PC-9 (cell line): ENCODE measurements at regions not wholly inside any gene's neighbourhood (a gene's known extent, or its start where the extent isn't known, plus 50 kb on each side); places are given as distances from the start of the nearest gene placed in this dataset.

Experiments used
- BruUV-seq: library from RNA; stranded (reverse); fragments of 400-500 nt; replicated peaks from 2 replicates; lab custom pipeline; 2021; lab: Mats Ljungman, UMichigan
- CTCF ChIA-PET: fragments of 300-600 bp; sonication (Branson Sonifier 250); formaldehyde crosslinking; loops from one replicate; lab custom pipeline; 2022; ENCODE audit warnings: antibody characterized with exemption; lab: Charles Lee
- POLR2A ChIA-PET: fragments of 300-600 bp; sonication (Branson Sonifier 250); formaldehyde crosslinking; loops from one replicate; lab custom pipeline; 2022; ENCODE audit warnings: antibody characterized with exemption; ENCODE audit not compliant: unreplicated experiment; lab: Charles Lee
- DNase-seq, 2 experiments: peaks; one replicate each; pipeline versions ENCODE4 v3.0.0 to v3.0.0-alpha.2; 2015 to 2022; ENCODE audit warnings: mixed read lengths in 1 of 2
- H2AFZ ChIP-seq: fragments of 200-600 bp; sonication (generic); 2 replicates; pipeline ENCODE4 v1.8.1; 2017; ENCODE audit warnings: antibody characterized with exemption
- H3F3A ChIP-seq: fragments of 200-600 bp; sonication (generic); 2 replicates; pipeline ENCODE4 v1.8.1; 2017; ENCODE audit warnings: antibody characterized with exemption, mild to moderate bottlenecking, low read depth; ENCODE audit not compliant: insufficient read depth
- H3K27ac ChIP-seq: fragments of 200-600 bp; sonication (generic); 2 replicates; pipeline ENCODE4 v1.6.1; 2016; ENCODE audit warnings: mixed run types
- H3K27me3 ChIP-seq: fragments of 200-600 bp; sonication (generic); 2 replicates; pipeline ENCODE4 v1.6.1; 2016; ENCODE audit warnings: low read depth, mixed run types; ENCODE audit not compliant: insufficient read depth
- H3K36me3 ChIP-seq: fragments of 200-600 bp; sonication (generic); 2 replicates; pipeline ENCODE4 v1.6.1; 2016; ENCODE audit warnings: low read depth, mixed run types
- H3K4me1 ChIP-seq: fragments of 200-600 bp; sonication (generic); replicated peaks from 2 replicates; pipeline ENCODE4 v1.6.1; 2016; ENCODE audit warnings: mixed run types; ENCODE audit not compliant: insufficient read depth
- H3K4me2 ChIP-seq: fragments of 200-600 bp; sonication (generic); 2 replicates; pipeline ENCODE4 v1.6.1; 2017; ENCODE audit warnings: mixed run types
- H3K4me3 ChIP-seq: fragments of 200-600 bp; sonication (generic); 2 replicates; pipeline ENCODE4 v1.6.1; 2016; ENCODE audit warnings: mixed run types
- H3K79me2 ChIP-seq: fragments of 200-600 bp; sonication (generic); 2 replicates; pipeline ENCODE4 v1.6.1; 2017; ENCODE audit warnings: low read depth, mixed run types
- H3K9me2 ChIP-seq: fragments of 200-600 bp; sonication (generic); 2 replicates; pipeline ENCODE4 v1.8.1; 2017; ENCODE audit warnings: mild to moderate bottlenecking; ENCODE audit not compliant: insufficient read depth
- H3K9me3 ChIP-seq: fragments of 200-600 bp; sonication (generic); 2 replicates; pipeline ENCODE4 v1.8.1; 2016; ENCODE audit warnings: low read depth; ENCODE audit not compliant: insufficient read depth
- H4K20me1 ChIP-seq: fragments of 200-600 bp; sonication (generic); 2 replicates; pipeline ENCODE4 v1.8.1; 2017; ENCODE audit not compliant: insufficient read depth
- CTCF ChIP-seq: fragments of 200-600 bp; sonication (generic); conservative IDR thresholded peaks from 2 replicates; pipeline ENCODE4 v1.6.1; 2017; ENCODE audit warnings: mixed run types, antibody characterized with exemption, mild to moderate bottlenecking, moderate library complexity
- EZH2 ChIP-seq: fragments of 200-600 bp; sonication (generic); IDR thresholded peaks from 2 replicates; pipeline ENCODE4 v1.8.0; 2017; ENCODE audit warnings: antibody characterized with exemption, low read depth
- intact Hi-C: fragments of 100-400 bp; cut with micrococcal nuclease; formaldehyde crosslinking; loops from one replicate; pipeline ENCODE4 v1.10.0; 2022; ENCODE audit not compliant: unreplicated experiment

GRCh38 chr1:4085546-4085945, 185.5 kb upstream of the C1orf174 start:
- H3K27ac ChIP-seq, result no peak overlapping the region
- H3K79me2 ChIP-seq, result no peaks in the 10 kb centered on the region
- no peaks in the 10 kb centered on the region for H3F3A ChIP-seq
- intact Hi-C loops, result no loop called here
- ChIA-PET POLR2A (no interaction called here), CTCF (no interaction called here)
- no peaks in the 10 kb centered on the region for H3K9me2 ChIP-seq
- no peaks in the 10 kb centered on the region for H4K20me1 ChIP-seq
- H3K4me2 ChIP-seq, result no peak overlapping the region
- BruUV-seq, result no TSS peak
- H3K27me3 ChIP-seq, result peaks cover 93% of the 10 kb centered on the region
- no peak for TF ChIP-seq CTCF
- no peak for TF ChIP-seq EZH2
- H3K9me3 ChIP-seq, result no peaks in the 10 kb centered on the region
- H3K36me3 ChIP-seq, result no peaks in the 10 kb centered on the region
- H2AFZ ChIP-seq, result no peak overlapping the region
- DNase-seq, result no peak
- H3K4me3 ChIP-seq, result no peak overlapping the region
- no peaks in the 10 kb centered on the region for H3K4me1 ChIP-seq

GRCh38 chr1:4086085-4086850, 186.2 kb upstream of the C1orf174 start:
- H3F3A ChIP-seq, result no peaks in the 10 kb centered on the region
- no peak overlapping the region for H3K4me2 ChIP-seq
- BruUV-seq, result no TSS peak
- no peaks in the 10 kb centered on the region for H3K36me3 ChIP-seq
- H3K27ac ChIP-seq, result no peak overlapping the region
- no peaks in the 10 kb centered on the region for H3K4me1 ChIP-seq
- no peaks in the 10 kb centered on the region for H4K20me1 ChIP-seq
- no peak for TF ChIP-seq EZH2
- no peak for TF ChIP-seq CTCF
- ChIA-PET CTCF (interaction anchor here (0.6 kb wide), 1 partner anchor 136 kb away, joined by 5 read pairs; no protein-coding TSS in a partner anchor), POLR2A (no interaction called here)
- intact Hi-C loops, result no loop called here
- no peak overlapping the region for H2AFZ ChIP-seq
- no peak for DNase-seq
- H3K79me2 ChIP-seq, result no peaks in the 10 kb centered on the region
- H3K4me3 ChIP-seq, result no peak overlapping the region
- no peaks in the 10 kb centered on the region for H3K9me3 ChIP-seq
- no peaks in the 10 kb centered on the region for H3K9me2 ChIP-seq
- peaks cover 99% of the 10 kb centered on the region for H3K27me3 ChIP-seq

GRCh38 chr1:4086921-4087320, 186.8 kb upstream of the C1orf174 start:
- DNase-seq, result no peak
- ChIA-PET POLR2A (no interaction called here), CTCF (interaction anchor here (0.6 kb wide), 1 partner anchor 136 kb away, joined by 5 read pairs; no protein-coding TSS in a partner anchor)
- TF ChIP-seq EZH2, result no peak
- TF ChIP-seq CTCF, result no peak
- Histone ChIP-seq H3K4me2 (no peak overlapping the region), H3K27ac (no peak overlapping the region), H4K20me1 (no peaks in the 10 kb centered on the region), H3K79me2 (no peaks in the 10 kb centered on the region), H3F3A (no peaks in the 10 kb centered on the region), H3K27me3 (peaks cover 99% of the 10 kb centered on the region), H2AFZ (no peak overlapping the region), H3K4me3 (no peak overlapping the region), H3K4me1 (no peaks in the 10 kb centered on the region), H3K36me3 (no peaks in the 10 kb centered on the region), H3K9me3 (no peaks in the 10 kb centered on the region), H3K9me2 (no peaks in the 10 kb centered on the region)
- BruUV-seq, result no TSS peak
- intact Hi-C loops, result no loop called here
